ENCODE measurements at regions not wholly inside any gene's neighbourhood (a gene's known extent, or its start where the extent isn't known, plus 50 kb on each side); places are given as distances from the start of the nearest gene placed in this dataset.

DNA sequence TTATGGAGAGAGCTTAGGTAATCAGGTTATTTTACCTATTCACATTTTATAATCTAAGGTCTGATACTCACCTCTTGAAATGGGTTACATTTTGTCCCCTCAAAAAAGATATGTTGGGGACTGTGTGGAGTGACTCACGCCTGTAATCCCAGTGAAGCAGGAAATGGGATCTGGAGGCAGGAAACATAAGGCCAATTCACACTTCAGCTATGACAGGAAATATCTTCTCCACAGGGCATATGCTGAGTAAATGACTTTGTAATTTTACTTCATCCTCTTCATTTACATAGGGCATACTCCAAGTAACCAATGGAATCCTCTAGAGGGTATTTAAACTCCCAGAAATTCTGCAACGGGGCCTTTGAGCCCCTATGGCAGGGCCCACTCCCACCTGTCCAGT is 54.8 kb upstream of the ZMAT1 start:
- Histone ChIP-seq H3K36me3 (no peaks in the 10 kb centered on the region), H3K4me3 (no peak overlapping the region), H3K27ac (replicated peaks) (no peak overlapping the region), H3K4me1 (no peaks in the 10 kb centered on the region), H3K9me3 (replicated peaks) (no peaks in the 10 kb centered on the region), H3K27me3 (ENCODE audit: low read depth) (no peaks in the 10 kb centered on the region)
- TF ChIP-seq, protein P1, sequence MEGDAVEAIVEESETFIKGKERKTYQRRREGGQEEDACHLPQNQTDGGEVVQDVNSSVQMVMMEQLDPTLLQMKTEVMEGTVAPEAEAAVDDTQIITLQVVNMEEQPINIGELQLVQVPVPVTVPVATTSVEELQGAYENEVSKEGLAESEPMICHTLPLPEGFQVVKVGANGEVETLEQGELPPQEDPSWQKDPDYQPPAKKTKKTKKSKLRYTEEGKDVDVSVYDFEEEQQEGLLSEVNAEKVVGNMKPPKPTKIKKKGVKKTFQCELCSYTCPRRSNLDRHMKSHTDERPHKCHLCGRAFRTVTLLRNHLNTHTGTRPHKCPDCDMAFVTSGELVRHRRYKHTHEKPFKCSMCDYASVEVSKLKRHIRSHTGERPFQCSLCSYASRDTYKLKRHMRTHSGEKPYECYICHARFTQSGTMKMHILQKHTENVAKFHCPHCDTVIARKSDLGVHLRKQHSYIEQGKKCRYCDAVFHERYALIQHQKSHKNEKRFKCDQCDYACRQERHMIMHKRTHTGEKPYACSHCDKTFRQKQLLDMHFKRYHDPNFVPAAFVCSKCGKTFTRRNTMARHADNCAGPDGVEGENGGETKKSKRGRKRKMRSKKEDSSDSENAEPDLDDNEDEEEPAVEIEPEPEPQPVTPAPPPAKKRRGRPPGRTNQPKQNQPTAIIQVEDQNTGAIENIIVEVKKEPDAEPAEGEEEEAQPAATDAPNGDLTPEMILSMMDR (IDR thresholded peaks at IDR 0.05; ENCODE audit: borderline replicate concordance): no peak
- no peak for DNase-seq
- intact Hi-C loops (cut with micrococcal nuclease): no loop called here
